Left renal cortex interstitium (tissue), 4 donors: ENCODE measurements at regions not wholly inside any gene's neighbourhood (a gene's known extent, or its start where the extent isn't known, plus 50 kb on each side); places are given as distances from the start of the nearest gene placed in this dataset.

ENCODE experiments used
- DNase-seq, 4 donors: peaks; one replicate each; pipeline ENCODE4 v3.0.0-alpha.2; 2013; ENCODE audit warnings: low read depth in 4 of 4, low spot score in 2 of 4, missing footprints in 1 of 4

- DNase-seq = no peak
These were observed 174.1 kb upstream of the SUCLG2 start for GRCh38 chr3:67828486-67829010.

DNA sequence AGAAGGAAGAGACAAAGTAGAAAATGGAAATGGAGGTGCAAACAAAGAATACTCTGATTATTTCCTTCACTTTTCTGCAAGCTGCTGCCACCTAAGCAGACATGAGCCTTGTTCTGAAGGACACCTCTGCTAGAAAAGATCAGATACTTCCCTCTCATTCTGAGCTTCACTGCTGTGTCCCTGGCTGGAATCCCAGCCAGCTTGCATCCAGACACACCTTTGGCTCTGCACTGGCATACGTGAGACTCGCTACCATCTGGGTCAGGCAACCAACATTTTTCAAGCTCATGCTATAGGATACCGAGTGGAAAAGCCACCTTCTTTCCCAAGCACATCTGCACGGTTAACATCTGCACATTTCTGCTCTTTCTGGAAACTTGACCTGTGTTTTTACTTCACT is 166.7 kb upstream of the SUCLG2 start:
- no peak for DNase-seq

DNA sequence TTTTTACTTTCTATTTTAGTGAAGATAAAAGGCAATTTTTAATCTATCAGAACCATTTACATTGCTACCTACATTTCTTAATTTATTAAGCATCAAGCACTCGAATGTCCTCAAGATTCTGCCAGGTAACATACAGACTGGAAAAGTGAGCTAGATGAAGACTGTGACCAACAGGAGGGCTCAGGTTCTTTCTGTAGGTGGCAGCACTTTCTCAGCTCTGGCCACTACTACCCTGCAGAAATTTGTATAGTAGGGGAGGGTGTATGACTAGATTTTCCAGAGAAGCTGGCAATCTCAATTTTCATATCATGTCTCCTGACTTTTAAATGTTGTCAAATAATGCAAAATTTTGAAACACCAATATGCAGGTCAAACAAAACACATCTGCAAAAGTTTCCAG is 165.0 kb upstream of the SUCLG2 start:
- peak in 1 of 4 donors; percentile 2 for DNase-seq

- DNase-seq = no peak
These were observed 155.0 kb upstream of the SUCLG2 start for GRCh38 chr3:67809370-67809935.

GRCh38 chr3:67808906-67809305 is 154.5 kb upstream of the SUCLG2 start:
- DNase-seq = no peak

DNA sequence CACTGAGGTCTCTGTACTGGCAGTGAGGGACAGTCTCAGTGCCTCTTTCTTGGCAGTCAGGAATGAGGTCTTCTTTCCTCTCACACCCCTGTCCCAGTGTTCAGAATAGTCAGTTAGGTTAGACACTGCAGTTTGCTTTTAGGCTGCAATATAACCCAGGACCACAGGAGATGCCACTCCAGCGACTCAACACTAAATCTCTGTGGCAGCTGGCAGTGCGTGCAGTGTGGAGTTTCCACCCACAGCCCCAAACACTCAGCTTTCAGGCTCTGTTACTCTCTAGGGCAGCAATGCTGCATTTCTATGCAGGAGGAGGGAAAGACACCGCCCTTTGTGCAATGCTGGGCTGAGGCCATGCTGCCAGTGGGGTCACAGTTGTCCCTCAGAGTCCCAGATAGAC is 150.2 kb upstream of the SUCLG2 start:
- DNase-seq = no peak

- no peak for DNase-seq
These were observed 149.7 kb upstream of the SUCLG2 start for GRCh38 chr3:67804089-67804488.

DNA sequence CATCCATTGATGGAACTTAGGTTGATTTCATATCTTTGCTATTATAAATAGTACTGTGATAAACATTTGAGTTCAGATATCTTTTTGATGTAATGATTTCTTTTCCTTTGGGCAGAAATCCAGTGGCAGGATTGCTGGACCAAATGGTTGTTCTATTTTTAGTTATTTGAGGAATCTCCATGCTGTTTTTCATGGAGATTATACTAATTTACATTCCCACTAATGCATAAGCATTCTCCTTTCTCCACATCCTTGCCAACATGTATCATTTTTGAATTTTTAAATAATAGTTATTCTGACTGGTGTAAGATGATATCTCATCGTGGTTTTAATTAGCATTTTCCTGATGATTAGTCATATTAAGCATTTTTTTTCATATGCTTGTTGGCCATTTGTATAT is 144.0 kb upstream of the SUCLG2 start:
- no peak for DNase-seq

DNA sequence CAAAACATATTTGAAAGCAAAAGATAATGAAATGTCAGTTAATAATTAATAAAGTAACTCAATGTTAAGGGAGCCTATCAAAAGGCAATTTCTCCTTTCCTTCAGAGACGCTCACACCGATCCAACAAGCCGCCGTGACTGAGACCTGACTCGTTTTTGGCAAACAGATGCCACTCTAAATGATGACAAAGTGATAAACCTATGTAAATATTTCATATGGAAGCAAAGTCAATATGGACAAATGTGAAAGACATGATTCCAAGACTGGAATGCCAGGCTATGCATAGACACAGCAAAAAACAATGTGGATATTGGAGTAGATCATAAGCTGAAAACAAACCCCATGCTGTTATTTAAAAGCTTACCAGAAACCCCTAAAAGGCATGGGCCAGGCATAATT is 137.2 kb upstream of the SUCLG2 start:
- no peak for DNase-seq

DNA sequence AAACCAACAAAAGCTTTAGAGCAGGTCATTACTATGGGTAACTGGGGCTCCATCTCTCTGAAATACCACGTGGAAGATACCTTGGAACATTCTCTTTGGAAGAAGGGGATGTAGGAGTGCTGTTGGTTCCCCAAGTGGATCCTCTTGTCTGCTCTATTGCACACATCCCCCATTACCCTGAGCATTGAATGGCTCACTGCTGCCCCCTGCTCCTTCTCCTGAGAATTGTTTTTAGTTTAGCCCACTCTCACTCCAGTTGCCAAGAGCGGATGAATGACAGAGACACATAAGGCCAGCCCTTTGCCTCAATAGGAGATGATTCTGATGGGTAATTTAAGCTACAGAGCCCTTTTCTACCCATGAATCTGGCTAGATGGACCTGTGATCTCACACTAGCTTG is 135.6 kb upstream of the SUCLG2 start:
- peak in 1 of 4 donors; percentile 4 for DNase-seq

GRCh38 chr3:67788396-67788795 is 134.0 kb upstream of the SUCLG2 start:
- DNase-seq = no peak

GRCh38 chr3:67783281-67784250 is 129.2 kb upstream of the SUCLG2 start:
- DNase-seq = no peak

- DNase-seq = no peak
These were observed 127.5 kb upstream of the SUCLG2 start for GRCh38 chr3:67781871-67782270.

DNA sequence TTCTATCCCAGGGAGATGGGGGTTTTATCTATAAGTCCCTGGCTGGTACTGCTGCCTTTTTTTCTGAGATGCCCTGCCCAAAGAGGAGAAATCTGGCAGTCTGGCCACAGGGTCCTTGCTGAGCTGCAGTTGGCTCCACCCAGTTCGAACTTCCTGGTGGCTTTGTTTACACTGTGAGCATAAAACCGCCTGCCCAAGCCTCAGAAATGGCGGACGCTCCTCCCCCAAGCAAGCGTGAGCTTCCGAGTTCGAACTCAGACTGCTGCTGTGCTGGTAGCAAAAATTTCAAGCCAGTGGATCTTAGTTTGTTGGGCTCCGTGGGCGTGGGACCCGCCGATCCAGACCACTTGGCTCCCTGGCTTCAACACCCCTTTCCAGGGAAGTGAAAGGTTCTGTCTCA is 126.8 kb upstream of the SUCLG2 start:
- no peak for DNase-seq

DNA sequence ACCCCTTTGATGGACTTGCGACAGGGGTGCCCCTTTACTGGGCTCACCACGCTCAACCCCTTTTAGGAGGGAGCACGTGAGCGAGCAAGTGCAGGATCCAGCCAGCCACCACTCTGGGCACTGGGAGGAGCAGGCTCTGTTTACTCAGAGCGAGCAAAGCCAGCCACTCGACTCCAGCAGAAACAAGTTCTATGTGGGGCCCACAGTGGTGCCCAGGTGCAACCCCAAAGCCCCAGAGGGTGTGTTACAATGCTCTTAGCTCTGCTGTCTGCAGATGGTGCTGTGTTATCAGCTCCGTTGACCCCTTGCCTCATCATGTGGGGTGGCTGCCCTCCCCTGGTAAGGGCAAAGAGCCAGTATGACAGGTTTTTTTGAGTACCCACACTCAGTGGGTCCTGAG is 120.3 kb upstream of the SUCLG2 start:
- DNase-seq = no peak

DNA sequence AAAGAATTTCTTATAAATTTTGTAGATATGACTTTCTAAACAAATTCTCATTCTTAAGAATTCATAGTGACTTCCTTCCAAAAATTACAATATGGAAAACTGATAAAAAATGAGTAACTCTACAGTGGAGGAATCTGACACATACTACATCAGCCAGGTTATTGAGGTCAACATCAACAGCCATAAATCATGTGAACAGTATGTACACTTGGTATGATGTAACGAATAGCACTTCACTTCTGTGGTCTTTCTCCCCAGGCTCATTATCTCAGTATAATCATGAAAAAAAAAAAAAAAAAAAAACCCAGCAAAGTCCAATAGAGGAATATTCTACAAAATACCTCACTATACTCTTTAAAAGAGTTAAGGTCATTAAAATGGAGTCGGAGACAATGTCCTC is 111.2 kb upstream of the SUCLG2 start:
- DNase-seq = no peak

DNA sequence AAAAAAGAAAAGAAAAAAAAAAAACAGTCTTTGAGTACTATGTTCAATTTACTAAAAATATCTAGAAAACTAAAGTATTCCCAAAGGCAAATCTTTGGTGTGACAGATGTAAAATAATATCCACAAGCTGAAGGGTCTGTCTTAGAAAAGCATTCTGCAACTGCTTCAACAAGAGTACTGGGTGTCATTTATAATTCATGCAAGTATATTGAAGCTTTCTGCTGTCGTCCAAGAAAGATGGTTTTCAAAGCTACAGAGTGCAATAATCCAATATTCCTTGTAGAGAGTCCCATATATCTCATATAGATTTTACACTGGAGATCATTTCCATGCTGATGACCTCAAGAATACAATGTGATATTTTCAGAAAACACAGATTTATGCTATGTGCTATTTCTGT is 90.9 kb upstream of the SUCLG2 start:
- no peak for DNase-seq

- DNase-seq = no peak
These were observed 90.3 kb upstream of the SUCLG2 start for GRCh38 chr3:67744699-67745098.

GRCh38 chr3:67739851-67740250 is 85.4 kb upstream of the SUCLG2 start:
- no peak for DNase-seq

DNA sequence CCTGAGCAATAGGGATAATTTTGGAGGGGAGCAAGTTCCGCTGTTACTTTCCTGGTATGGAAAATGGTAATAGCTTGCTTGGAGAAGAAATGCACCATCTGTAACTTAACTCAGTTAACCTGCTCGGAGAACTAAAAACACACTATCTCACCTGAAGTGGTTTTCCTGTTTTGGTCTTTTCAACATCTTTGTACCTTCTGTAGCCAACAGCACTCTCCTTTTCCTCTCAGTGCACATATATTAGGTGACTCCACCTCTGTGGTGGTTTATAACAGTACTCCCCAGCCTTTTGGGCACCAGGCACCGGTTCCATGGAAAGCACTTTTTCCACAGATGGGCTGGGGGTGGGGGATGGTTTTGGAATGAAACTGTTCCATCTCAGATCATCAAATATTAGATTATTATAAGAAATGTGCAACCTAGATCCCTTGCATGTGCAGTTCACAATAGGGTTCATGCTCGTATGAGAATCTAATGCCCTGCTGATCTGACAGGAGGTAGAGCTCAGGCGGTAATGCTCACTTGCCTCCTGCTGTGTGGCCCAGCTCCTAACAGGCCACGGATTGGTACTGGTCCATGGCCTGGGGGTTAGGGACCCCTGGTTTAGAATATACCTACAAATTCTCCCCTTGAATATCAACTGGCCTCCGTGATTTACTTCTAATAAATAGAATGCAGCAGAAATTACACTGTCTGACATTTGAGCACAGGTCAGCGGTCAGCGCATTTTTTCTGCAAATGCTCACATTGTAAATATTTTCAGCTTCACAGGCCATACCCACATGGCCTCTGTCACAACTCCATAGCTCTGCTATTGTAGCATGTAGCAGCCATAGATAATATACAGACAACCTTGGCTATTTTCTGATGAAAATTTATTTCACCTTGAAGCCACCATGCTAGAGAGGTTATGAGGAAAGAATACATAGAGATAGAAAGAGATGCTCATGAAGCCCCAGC is 83.8 kb upstream of the SUCLG2 start:
- DNase-seq = no peak

GRCh38 chr3:67737140-67737539 is 82.7 kb upstream of the SUCLG2 start:
- DNase-seq = no peak
